ENCODE measurements at regions not wholly inside any gene's neighbourhood (a gene's known extent, or its start where the extent isn't known, plus 50 kb on each side); places are given as distances from the start of the nearest gene placed in this dataset.
"Not testable (repeated sequence)": the region's sequence is repeated elsewhere in the genome, so short reads cannot be mapped to it uniquely, and the experiment has no call there.

DNA sequence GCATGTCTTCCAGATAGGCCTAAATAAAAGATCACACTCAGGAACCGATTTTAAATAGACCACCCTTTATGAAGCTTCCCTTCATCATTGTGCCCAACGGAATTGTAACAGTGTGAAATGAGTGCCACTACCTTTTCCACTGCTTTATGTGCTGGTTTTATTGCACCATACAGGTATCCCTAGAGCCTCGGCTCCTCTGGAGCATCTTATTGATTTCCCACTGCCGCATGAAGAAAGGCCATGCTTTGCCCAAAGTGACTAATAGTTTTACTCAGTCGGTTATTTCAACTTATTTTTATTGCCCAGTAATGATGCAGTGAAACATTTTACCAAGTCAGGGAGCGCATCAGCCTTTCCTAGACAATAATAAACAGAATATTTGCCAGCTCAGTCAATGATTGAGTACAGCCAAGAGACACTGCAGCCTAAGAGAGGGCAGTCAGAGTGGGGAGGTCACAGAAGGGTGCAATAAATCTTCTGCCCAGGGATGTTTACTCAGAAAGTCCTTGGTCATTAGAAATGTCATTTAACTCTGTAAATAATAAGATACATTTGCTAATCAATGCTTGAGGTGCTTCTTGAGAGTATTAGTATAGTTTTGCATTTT, 216.6 kb upstream of the SPATA31A3 start:
- BruUV-seq (replicated peaks); DNase-seq (ENCODE audit: low spot score); POLR2A ChIA-PET; H3K79me2 ChIP-seq (ENCODE audit: insufficient read depth, low read length); H3K27me3 ChIP-seq (ENCODE audit: control insufficient read depth in 1 of 2, insufficient read depth in 2 of 2, low read length in 2 of 2); H3K4me2 ChIP-seq (ENCODE audit: low read depth, low read length); H3K36me3 ChIP-seq (replicated peaks in 1 of 2; ENCODE audit: control insufficient read depth in 1 of 2, insufficient read depth in 2 of 2, low read length in 2 of 2); H3K9me3 ChIP-seq (ENCODE audit: low read length); intact Hi-C loops (cut with micrococcal nuclease; ENCODE audit: unreplicated experiment); H3K4me3 ChIP-seq (replicated peaks in 1 of 3; ENCODE audit: insufficient read depth in 1 of 3, low read depth in 2 of 3, low read length in 3 of 3); H3K27ac ChIP-seq (ENCODE audit: extremely low read length, insufficient read depth, low read length); FAIRE-seq; H4K20me1 ChIP-seq (ENCODE audit: insufficient read depth, low read length); CTCF ChIA-PET (ENCODE audit: low intra/inter-chr PET ratio, low total read pairs); H2AFZ ChIP-seq (ENCODE audit: low read length); H3K9ac ChIP-seq (ENCODE audit: insufficient read depth, low read depth, low read length); H3K4me1 ChIP-seq (ENCODE audit: insufficient read depth, low read length); in situ Hi-C loops (cut with HindIII; ENCODE audit: extremely low pct_ligation_motif_present, low pct_unique_long_range_greater_than_20kb); ATAC-seq: not testable (repeated sequence)
- 60% methylated on average over 2 of the region's 6 CpGs for WGBS (ENCODE audit: low lambda C conversion rate)

DNA sequence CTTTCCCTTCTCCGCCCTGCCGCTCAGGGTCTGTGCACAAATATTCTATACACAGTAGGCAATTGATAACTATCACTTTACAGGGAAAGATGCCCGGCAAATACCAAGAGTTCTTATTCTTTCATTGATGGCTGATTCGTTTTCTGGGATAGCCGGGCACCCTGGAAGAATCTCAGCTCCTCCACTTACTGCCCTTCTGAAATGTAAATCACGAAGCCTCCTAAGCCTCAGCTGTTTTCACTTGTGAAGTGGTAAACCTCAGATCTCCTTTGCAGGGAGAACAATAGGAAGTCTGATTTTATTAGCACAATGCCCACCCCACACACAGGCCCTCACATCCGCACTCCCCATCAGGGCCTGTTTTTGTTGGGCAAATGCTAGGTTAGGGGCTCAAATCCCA, 203.8 kb upstream of the SPATA31A3 start:
- H3K9me3 ChIP-seq (ENCODE audit: low read length); H3K4me2 ChIP-seq (ENCODE audit: low read depth, low read length); H4K20me1 ChIP-seq (ENCODE audit: insufficient read depth, low read length); H3K4me1 ChIP-seq (ENCODE audit: insufficient read depth, low read length); H2AFZ ChIP-seq (ENCODE audit: low read length); DNase-seq (ENCODE audit: low spot score); H3K4me3 ChIP-seq (replicated peaks in 1 of 3; ENCODE audit: insufficient read depth in 1 of 3, low read depth in 2 of 3, low read length in 3 of 3); H3K27me3 ChIP-seq (ENCODE audit: control insufficient read depth in 1 of 2, insufficient read depth in 2 of 2, low read length in 2 of 2); CTCF ChIA-PET (ENCODE audit: low intra/inter-chr PET ratio, low total read pairs); intact Hi-C loops (cut with micrococcal nuclease; ENCODE audit: unreplicated experiment); H3K27ac ChIP-seq (ENCODE audit: extremely low read length, insufficient read depth, low read length); in situ Hi-C loops (cut with HindIII; ENCODE audit: extremely low pct_ligation_motif_present, low pct_unique_long_range_greater_than_20kb); BruUV-seq (replicated peaks); POLR2A ChIA-PET; H3K36me3 ChIP-seq (replicated peaks in 1 of 2; ENCODE audit: control insufficient read depth in 1 of 2, insufficient read depth in 2 of 2, low read length in 2 of 2); H3K79me2 ChIP-seq (ENCODE audit: insufficient read depth, low read length); ATAC-seq; FAIRE-seq; H3K9ac ChIP-seq (ENCODE audit: insufficient read depth, low read depth, low read length): not testable (repeated sequence)
- 84% methylated on average over 5 of the region's 7 CpGs for WGBS (ENCODE audit: low lambda C conversion rate)

GRCh38 chr9:67195357-67195756, 203.0 kb upstream of the SPATA31A3 start:
- in situ Hi-C loops (cut with HindIII; ENCODE audit: extremely low pct_ligation_motif_present, low pct_unique_long_range_greater_than_20kb); ATAC-seq; H3K9ac ChIP-seq (ENCODE audit: insufficient read depth, low read depth, low read length); H4K20me1 ChIP-seq (ENCODE audit: insufficient read depth, low read length); H3K36me3 ChIP-seq (replicated peaks in 1 of 2; ENCODE audit: control insufficient read depth in 1 of 2, insufficient read depth in 2 of 2, low read length in 2 of 2); H3K27ac ChIP-seq (ENCODE audit: extremely low read length, insufficient read depth, low read length); BruUV-seq (replicated peaks); H3K27me3 ChIP-seq (ENCODE audit: control insufficient read depth in 1 of 2, insufficient read depth in 2 of 2, low read length in 2 of 2); DNase-seq (ENCODE audit: low spot score); FAIRE-seq; H3K4me1 ChIP-seq (ENCODE audit: insufficient read depth, low read length); H3K4me2 ChIP-seq (ENCODE audit: low read depth, low read length); CTCF ChIA-PET (ENCODE audit: low intra/inter-chr PET ratio, low total read pairs); intact Hi-C loops (cut with micrococcal nuclease; ENCODE audit: unreplicated experiment); H3K79me2 ChIP-seq (ENCODE audit: insufficient read depth, low read length); POLR2A ChIA-PET; H3K4me3 ChIP-seq (replicated peaks in 1 of 3; ENCODE audit: insufficient read depth in 1 of 3, low read depth in 2 of 3, low read length in 3 of 3); H2AFZ ChIP-seq (ENCODE audit: low read length); H3K9me3 ChIP-seq (ENCODE audit: low read length): not testable (repeated sequence)
- 40% methylated on average over 1 of the region's 8 CpGs for WGBS (ENCODE audit: low lambda C conversion rate)

- H3K4me1 ChIP-seq (ENCODE audit: insufficient read depth, low read length); H4K20me1 ChIP-seq (ENCODE audit: insufficient read depth, low read length); H3K36me3 ChIP-seq (replicated peaks in 1 of 2; ENCODE audit: control insufficient read depth in 1 of 2, insufficient read depth in 2 of 2, low read length in 2 of 2); ATAC-seq; H3K9ac ChIP-seq (ENCODE audit: insufficient read depth, low read depth, low read length); H3K27ac ChIP-seq (ENCODE audit: extremely low read length, insufficient read depth, low read length); H3K4me2 ChIP-seq (ENCODE audit: low read depth, low read length); H3K9me3 ChIP-seq (ENCODE audit: low read length); intact Hi-C loops (cut with micrococcal nuclease; ENCODE audit: unreplicated experiment); H2AFZ ChIP-seq (ENCODE audit: low read length); CTCF ChIA-PET (ENCODE audit: low intra/inter-chr PET ratio, low total read pairs); POLR2A ChIA-PET; DNase-seq (ENCODE audit: low spot score); FAIRE-seq; H3K27me3 ChIP-seq (ENCODE audit: control insufficient read depth in 1 of 2, insufficient read depth in 2 of 2, low read length in 2 of 2); H3K4me3 ChIP-seq (replicated peaks in 1 of 3; ENCODE audit: insufficient read depth in 1 of 3, low read depth in 2 of 3, low read length in 3 of 3); in situ Hi-C loops (cut with HindIII; ENCODE audit: extremely low pct_ligation_motif_present, low pct_unique_long_range_greater_than_20kb); BruUV-seq (replicated peaks); H3K79me2 ChIP-seq (ENCODE audit: insufficient read depth, low read length): not testable (repeated sequence)
- 69% methylated on average over 2 of the region's 2 CpGs for WGBS (ENCODE audit: low lambda C conversion rate)
Observed at GRCh38 chr9:67179185-67179584, 186.8 kb upstream of the SPATA31A3 start.
